ENCODE measurements at regions not wholly inside any gene's neighbourhood (a gene's known extent, or its start where the extent isn't known, plus 50 kb on each side); places are given as distances from the start of the nearest gene placed in this dataset.

- TF ChIP-seq JUND (IDR thresholded peaks at IDR 0.05): no peak
- TF ChIP-seq, protein P1, sequence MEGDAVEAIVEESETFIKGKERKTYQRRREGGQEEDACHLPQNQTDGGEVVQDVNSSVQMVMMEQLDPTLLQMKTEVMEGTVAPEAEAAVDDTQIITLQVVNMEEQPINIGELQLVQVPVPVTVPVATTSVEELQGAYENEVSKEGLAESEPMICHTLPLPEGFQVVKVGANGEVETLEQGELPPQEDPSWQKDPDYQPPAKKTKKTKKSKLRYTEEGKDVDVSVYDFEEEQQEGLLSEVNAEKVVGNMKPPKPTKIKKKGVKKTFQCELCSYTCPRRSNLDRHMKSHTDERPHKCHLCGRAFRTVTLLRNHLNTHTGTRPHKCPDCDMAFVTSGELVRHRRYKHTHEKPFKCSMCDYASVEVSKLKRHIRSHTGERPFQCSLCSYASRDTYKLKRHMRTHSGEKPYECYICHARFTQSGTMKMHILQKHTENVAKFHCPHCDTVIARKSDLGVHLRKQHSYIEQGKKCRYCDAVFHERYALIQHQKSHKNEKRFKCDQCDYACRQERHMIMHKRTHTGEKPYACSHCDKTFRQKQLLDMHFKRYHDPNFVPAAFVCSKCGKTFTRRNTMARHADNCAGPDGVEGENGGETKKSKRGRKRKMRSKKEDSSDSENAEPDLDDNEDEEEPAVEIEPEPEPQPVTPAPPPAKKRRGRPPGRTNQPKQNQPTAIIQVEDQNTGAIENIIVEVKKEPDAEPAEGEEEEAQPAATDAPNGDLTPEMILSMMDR (IDR thresholded peaks at IDR 0.05): no peak
- TF ChIP-seq RFX5 (IDR thresholded peaks at IDR 0.05; ENCODE audit: low read length): no peak
- no peak for TF ChIP-seq ZBTB33 (IDR thresholded peaks at IDR 0.05; ENCODE audit: borderline replicate concordance, low read depth)
- no peak for TF ChIP-seq REST (IDR thresholded peaks at IDR 0.05; ENCODE audit: low read depth, low read length)
- TF ChIP-seq POLR2AphosphoS5 (IDR thresholded peaks at IDR 0.05; ENCODE audit: low read depth, low read length): no peak
- no peak for TF ChIP-seq EP300 (IDR thresholded peaks at IDR 0.05; ENCODE audit: borderline replicate concordance in 1 of 2, low read depth in 1 of 2, low read length in 1 of 2)
- no peak for TF ChIP-seq EZH2phosphoT487 (IDR thresholded peaks at IDR 0.05; ENCODE audit: borderline replicate concordance, low read depth)
- TF ChIP-seq MEF2A (IDR thresholded peaks at IDR 0.05; ENCODE audit: borderline replicate concordance, low read depth): no peak
- TF ChIP-seq TAF1 (IDR thresholded peaks at IDR 0.05; ENCODE audit: borderline replicate concordance, low read depth, low read length): no peak
- TF ChIP-seq RAD21 (IDR thresholded peaks at IDR 0.05; ENCODE audit: low read length): no peak
- TF ChIP-seq, protein P2, sequence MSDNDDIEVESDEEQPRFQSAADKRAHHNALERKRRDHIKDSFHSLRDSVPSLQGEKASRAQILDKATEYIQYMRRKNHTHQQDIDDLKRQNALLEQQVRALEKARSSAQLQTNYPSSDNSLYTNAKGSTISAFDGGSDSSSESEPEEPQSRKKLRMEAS (IDR thresholded peaks at IDR 0.05; ENCODE audit: low read depth): no peak
Observed at GRCh38 chr2:65788556-65788955, 356.2 kb upstream of the SPRED2 start.
